GM12865 (cell line): ENCODE measurements at regions not wholly inside any gene's neighbourhood (a gene's known extent, or its start where the extent isn't known, plus 50 kb on each side); places are given as distances from the start of the nearest gene placed in this dataset.
A peak's percentile ranks its signal among the peaks of the same experiment; 100 is the strongest.

Experiments used
- DNase-seq: peaks from one replicate; pipeline ENCODE4 v3.0.0; 2010; ENCODE audit warnings: low read depth
- H3K4me3 ChIP-seq: 2 replicates; pipeline ENCODE4 v1.5.1; 2011; ENCODE audit warnings: mild to moderate bottlenecking, low read depth, low read length, control low read depth
- CTCF ChIP-seq: IDR thresholded peaks from 2 replicates; pipeline ENCODE4 v1.5.1; 2011; ENCODE audit warnings: low read length, control low read depth, low read depth, inconsistent platforms; ENCODE audit not compliant: insufficient read depth; ENCODE audit errors: missing control alignments

- H3K4me3 ChIP-seq, result no peak overlapping the region
- DNase-seq, result no peak
- TF ChIP-seq CTCF, result no peak
Measured at GRCh38 chr5:60148366-60148765, 254.8 kb upstream of the PDE4D start.

- TF ChIP-seq CTCF, result no peak
- H3K4me3 ChIP-seq, result no peak overlapping the region
- no peak for DNase-seq
Measured at GRCh38 chr5:60147791-60148190, 254.3 kb upstream of the PDE4D start.

- H3K4me3 ChIP-seq, result no peak overlapping the region
- no peak for DNase-seq
- no peak for TF ChIP-seq CTCF
Measured at GRCh38 chr5:60143942-60144549, 250.5 kb upstream of the PDE4D start.

GRCh38 chr5:60141119-60141518, 247.6 kb upstream of the PDE4D start:
- no peak overlapping the region for H3K4me3 ChIP-seq
- no peak for TF ChIP-seq CTCF
- DNase-seq, result peak; percentile 29

- H3K4me3 ChIP-seq, result no peak overlapping the region
- DNase-seq, result no peak
- no peak for TF ChIP-seq CTCF
Measured at GRCh38 chr5:60136841-60137240, 243.3 kb upstream of the PDE4D start.

- TF ChIP-seq CTCF, result no peak
- DNase-seq, result no peak
- no peak overlapping the region for H3K4me3 ChIP-seq
Measured at GRCh38 chr5:60131504-60131903, 238.0 kb upstream of the PDE4D start.

GRCh38 chr5:60125636-60126035, 232.1 kb upstream of the PDE4D start:
- no peak for TF ChIP-seq CTCF
- no peak for DNase-seq
- no peak overlapping the region for H3K4me3 ChIP-seq
